ENCODE measurements at regions not wholly inside any gene's neighbourhood (a gene's known extent, or its start where the extent isn't known, plus 50 kb on each side); places are given as distances from the start of the nearest gene placed in this dataset.

DNA sequence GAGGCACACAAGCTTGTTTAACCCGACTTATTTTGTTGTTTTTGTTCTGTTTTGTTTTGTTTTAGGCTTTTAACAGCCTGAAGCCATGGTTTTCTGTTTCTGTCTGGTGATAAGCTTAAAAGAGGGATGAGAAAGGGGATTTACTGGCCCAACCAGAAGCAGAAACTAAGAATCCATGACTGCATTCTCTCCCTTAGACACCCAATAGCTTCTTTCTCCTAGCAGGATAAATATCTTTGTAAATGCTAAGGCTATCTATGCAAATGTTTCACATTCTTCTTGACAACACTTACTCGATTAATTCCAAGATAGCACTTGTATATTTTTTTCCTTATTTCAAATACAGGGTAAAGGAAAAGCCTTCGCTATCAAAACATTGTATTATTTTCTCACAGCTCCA is 53.7 kb upstream of the SMAD1 start:
- POLR2A ChIA-PET = no interaction called here
- Mint-ChIP-seq H3K27me3 (peaks cover 4% of the 10 kb centered on the region), H3K4me3 (no peak overlapping the region), H3K36me3 (ENCODE audit: low read depth) (no peaks in the 10 kb centered on the region), H3K4me1 (no peaks in the 10 kb centered on the region), H3K9me3 (no peaks in the 10 kb centered on the region), H3K27ac (no peak overlapping the region)
- DNase-seq = no peak
- CTCF ChIA-PET = interaction anchor here (1.1 kb wide), 1 partner anchor 12 kb away, joined by 3 read pairs; no protein-coding TSS in a partner anchor

DNA sequence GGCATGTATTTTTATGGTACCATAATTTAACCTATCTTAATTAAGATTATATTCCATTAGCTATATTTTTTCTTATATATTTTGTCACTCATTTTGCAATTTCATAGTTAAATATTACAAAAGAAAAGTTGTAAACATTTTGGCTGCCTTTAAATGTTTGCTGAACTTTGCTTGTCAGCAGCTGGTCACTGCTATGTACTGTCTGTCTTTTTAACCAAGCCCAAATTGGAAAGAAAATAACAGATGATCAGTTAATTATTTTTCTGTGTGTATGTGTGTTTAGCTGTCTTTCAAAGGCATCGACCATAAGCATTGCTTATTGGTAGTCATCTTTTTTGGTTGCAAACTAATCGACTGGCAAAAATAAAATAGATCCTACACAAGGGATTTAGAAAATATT is 54.4 kb upstream of the SMAD1 start:
- Mint-ChIP-seq H3K27me3 (peaks cover 4% of the 10 kb centered on the region), H3K27ac (no peak overlapping the region), H3K4me3 (no peak overlapping the region), H3K9me3 (no peaks in the 10 kb centered on the region), H3K4me1 (no peaks in the 10 kb centered on the region), H3K36me3 (ENCODE audit: low read depth) (no peaks in the 10 kb centered on the region)
- ChIA-PET CTCF (no interaction called here), POLR2A (no interaction called here)
- no peak for DNase-seq

DNA sequence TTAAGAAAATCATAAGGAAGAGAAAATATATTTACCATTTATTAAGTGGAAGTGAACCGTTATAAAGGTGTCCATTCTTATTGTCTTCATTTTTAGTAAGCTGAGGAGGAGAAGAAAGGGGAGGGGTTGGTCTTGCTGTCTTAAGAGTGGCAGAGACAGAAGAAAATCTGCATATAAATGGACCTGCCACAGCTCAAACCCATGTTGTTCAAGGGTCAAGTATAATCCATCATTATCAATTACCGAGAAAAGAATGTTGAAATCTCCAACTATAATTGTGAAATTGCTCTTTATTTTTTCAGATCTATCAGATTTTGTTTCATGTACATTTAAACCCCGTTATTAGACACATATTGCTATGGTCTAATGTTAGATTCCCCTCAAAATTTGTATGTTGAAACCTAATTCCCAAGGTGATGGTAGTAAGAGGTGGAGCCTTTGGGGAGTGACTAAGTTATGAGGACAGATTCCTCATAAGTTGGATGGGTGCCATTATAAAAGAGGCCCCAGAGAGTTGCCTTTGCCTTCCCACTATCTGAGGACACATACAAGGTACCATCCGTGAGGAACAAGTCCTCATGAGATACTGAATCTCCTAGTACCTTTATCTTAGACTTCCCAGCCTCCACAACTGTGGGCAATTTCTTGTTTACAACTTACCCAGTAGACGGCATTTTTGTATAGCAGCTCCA is 58.5 kb upstream of the SMAD1 start:
- no peak for DNase-seq
- ChIA-PET CTCF (no interaction called here), POLR2A (no interaction called here)
- Mint-ChIP-seq H3K27ac (no peak overlapping the region), H3K27me3 (peaks cover 7% of the 10 kb centered on the region), H3K9me3 (no peaks in the 10 kb centered on the region), H3K36me3 (ENCODE audit: low read depth) (no peaks in the 10 kb centered on the region), H3K4me3 (no peak overlapping the region), H3K4me1 (no peaks in the 10 kb centered on the region)

DNA sequence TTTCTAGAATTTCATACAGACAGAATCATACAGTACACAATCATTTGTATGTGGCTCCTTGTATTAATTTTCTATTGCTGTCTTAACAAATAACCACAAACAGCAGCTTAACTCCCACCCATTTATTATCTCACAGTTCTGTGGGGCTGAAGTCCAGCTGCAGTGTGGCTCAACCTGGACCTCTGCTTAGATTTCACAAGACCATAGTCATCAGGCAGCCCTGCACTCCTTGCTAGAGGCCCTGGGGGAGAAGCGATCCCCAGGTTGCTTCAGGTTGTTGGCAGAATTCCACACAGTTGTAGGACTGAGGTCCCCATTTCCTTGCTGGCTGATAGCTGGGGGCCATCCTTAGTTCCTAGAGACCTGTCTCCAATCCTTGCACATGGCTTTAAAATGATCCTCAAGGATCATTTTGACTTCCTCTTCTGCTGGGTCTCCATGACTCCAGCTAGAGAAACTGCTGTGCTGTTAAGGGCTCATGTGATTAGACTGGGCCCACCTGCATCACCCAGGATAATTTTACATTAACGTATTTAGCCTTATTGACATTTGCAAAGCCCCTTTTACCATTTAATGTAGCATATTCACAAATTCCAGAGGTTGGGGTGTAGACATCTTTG is 60.9 kb upstream of the SMAD1 start:
- H3K9me3 Mint-ChIP-seq = no peaks in the 10 kb centered on the region
- no peak for DNase-seq

DNA sequence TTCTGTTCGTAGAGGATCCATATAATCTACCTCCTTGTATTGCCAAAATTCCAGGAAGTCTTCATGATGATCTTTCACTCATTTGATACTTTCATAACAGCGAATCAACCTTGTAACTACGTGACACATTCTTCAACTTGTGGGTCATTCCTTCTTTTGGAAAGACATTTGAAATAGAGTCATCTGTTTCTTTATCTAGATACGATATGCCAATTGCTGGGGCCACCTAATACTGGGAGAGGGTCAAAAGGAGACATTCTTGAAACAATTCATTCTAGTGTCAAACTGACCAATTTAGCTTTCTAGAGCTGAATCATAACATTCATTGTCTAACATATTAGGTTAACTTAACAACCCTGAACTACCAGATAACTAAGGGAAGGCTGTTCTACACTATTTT is 62.9 kb upstream of the SMAD1 start:
- H3K27ac Mint-ChIP-seq = no peak overlapping the region
- POLR2A ChIA-PET = no interaction called here
- DNase-seq = no peak
- CTCF ChIA-PET = no interaction called here
- H3K9me3 Mint-ChIP-seq = no peaks in the 10 kb centered on the region
- no peaks in the 10 kb centered on the region for H3K36me3 Mint-ChIP-seq (ENCODE audit: low read depth)
- H3K4me3 Mint-ChIP-seq = no peak overlapping the region
- H3K27me3 Mint-ChIP-seq = peaks cover 3% of the 10 kb centered on the region
- H3K4me1 Mint-ChIP-seq = no peaks in the 10 kb centered on the region

More for the DNA sequence above, 60.9 kb upstream of the SMAD1 start:
- H3K27me3 Mint-ChIP-seq = peaks cover 3% of the 10 kb centered on the region
- H3K4me3 Mint-ChIP-seq = no peak overlapping the region
- H3K27ac Mint-ChIP-seq = no peak overlapping the region
- H3K4me1 Mint-ChIP-seq = no peaks in the 10 kb centered on the region
- CTCF ChIA-PET = no interaction called here
- POLR2A ChIA-PET = no interaction called here
- no peaks in the 10 kb centered on the region for H3K36me3 Mint-ChIP-seq (ENCODE audit: low read depth)

DNA sequence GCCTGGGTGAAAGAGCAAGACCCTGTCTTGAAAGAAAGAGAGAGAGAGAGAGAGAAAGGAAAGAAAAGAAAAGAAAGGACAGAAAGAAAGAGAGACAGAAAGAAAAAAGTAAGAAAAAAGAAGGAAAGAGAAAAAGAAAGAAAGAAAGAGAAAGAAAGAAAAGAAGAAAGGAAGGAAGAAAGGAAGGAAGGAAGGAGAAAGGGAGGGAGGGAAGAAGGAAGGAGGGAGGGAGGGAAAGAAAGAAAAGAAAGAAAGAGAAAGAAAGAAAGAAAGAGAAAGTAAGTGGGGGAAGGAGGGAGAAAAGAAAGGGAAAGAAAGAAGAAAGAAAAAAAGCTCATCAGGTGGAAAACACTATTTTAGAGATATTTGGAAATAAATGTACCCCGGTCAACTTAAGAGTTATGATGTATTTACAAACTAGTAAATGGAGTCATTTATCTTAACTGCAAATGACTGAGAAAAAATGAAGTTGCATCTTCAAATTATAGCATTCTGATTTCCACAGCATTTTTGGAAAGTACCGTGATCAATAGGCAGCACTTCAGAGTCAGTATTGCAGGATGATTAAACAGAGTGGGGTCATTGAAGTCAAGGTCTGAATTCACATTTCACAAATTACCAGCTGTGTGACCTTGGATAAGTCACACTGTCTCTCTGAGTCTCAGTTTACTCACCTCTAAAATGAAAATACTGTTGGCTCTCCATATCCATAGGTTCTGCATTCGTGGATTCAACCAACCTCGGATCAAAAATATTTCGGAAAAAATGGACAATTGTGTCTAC is 64.1 kb upstream of the SMAD1 start:
- DNase-seq = no peak
- no peaks in the 10 kb centered on the region for H3K9me3 Mint-ChIP-seq
- CTCF ChIA-PET = no interaction called here
- H3K27ac Mint-ChIP-seq = no peak overlapping the region
- POLR2A ChIA-PET = no interaction called here
- H3K4me1 Mint-ChIP-seq = no peaks in the 10 kb centered on the region
- no peak overlapping the region for H3K4me3 Mint-ChIP-seq
- no peaks in the 10 kb centered on the region for H3K36me3 Mint-ChIP-seq (ENCODE audit: low read depth)
- peaks cover 3% of the 10 kb centered on the region for H3K27me3 Mint-ChIP-seq

DNA sequence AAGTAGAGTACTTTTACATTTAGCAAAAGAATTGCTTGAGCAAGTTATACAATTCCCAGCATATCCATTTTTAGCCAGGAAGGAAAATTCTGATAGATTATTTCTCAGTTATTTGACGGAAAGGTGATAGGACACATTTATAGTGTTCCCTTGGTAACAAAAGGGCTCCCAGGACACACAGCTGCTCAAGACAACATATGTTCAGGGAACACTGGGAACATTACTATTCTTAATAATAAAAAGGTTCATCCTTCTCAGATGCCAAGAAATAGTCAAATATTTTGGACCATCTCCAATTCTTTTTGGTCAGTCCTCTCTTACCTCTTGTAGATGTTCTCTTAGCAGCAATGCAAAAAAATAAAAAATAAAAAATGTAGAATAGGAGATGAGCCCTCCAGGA is 66.8 kb upstream of the SMAD1 start:
- H3K36me3 Mint-ChIP-seq (ENCODE audit: low read depth) = no peaks in the 10 kb centered on the region
- H3K4me3 Mint-ChIP-seq = no peak overlapping the region
- H3K9me3 Mint-ChIP-seq = no peaks in the 10 kb centered on the region
- DNase-seq = no peak
- ChIA-PET CTCF (no interaction called here), POLR2A (no interaction called here)
- no peaks in the 10 kb centered on the region for H3K4me1 Mint-ChIP-seq
- H3K27ac Mint-ChIP-seq = no peak overlapping the region
- peaks cover 3% of the 10 kb centered on the region for H3K27me3 Mint-ChIP-seq

DNA sequence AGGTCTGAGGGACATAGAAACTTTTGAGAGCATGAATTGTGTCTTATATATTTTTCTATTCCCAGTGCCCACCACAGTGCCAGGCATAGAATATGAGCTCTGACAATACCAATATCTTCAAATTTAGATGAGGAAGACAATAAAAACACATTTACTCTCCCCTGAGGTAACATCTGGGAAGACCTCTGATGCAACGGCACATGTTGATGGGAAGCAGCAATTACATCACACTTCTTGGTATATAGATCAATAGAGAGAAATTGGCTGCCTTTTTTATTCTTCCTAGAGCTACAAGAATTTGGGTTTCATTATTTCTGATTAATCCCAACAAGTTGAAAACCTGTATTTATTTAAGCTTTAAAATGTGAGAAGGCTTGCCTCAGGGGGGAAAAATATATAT is 67.4 kb upstream of the SMAD1 start:
- ChIA-PET POLR2A (no interaction called here), CTCF (no interaction called here)
- H3K9me3 Mint-ChIP-seq = no peaks in the 10 kb centered on the region
- H3K4me3 Mint-ChIP-seq = no peak overlapping the region
- DNase-seq = no peak
- no peaks in the 10 kb centered on the region for H3K27me3 Mint-ChIP-seq
- H3K4me1 Mint-ChIP-seq = no peaks in the 10 kb centered on the region
- no peaks in the 10 kb centered on the region for H3K36me3 Mint-ChIP-seq (ENCODE audit: low read depth)
- no peak overlapping the region for H3K27ac Mint-ChIP-seq

DNA sequence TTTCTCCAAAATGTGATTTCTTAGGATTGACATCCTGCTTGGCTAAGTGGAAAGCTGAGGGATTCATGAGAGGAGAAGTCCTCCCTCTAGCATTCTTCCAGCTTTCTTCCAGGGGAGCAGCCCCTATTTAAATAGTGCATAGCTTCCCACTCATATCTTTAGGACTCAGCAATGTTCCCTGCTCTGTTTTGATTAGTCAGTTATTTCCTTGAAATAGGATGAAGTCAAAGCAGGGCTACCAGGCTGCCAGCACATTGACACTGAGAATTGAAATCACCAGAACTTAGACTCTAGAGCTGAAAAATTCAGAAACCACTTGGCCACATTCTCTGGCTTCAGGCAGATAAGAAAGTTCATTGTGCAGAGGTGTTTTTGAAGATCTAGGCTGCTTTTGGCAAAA is 74.7 kb upstream of the SMAD1 start:
- Mint-ChIP-seq H3K9me3 (no peaks in the 10 kb centered on the region), H3K27ac (no peak overlapping the region), H3K4me3 (no peak overlapping the region), H3K27me3 (no peaks in the 10 kb centered on the region), H3K4me1 (no peaks in the 10 kb centered on the region), H3K36me3 (ENCODE audit: low read depth) (no peaks in the 10 kb centered on the region)
- ChIA-PET POLR2A (no interaction called here), CTCF (no interaction called here)
- DNase-seq = no peak

DNA sequence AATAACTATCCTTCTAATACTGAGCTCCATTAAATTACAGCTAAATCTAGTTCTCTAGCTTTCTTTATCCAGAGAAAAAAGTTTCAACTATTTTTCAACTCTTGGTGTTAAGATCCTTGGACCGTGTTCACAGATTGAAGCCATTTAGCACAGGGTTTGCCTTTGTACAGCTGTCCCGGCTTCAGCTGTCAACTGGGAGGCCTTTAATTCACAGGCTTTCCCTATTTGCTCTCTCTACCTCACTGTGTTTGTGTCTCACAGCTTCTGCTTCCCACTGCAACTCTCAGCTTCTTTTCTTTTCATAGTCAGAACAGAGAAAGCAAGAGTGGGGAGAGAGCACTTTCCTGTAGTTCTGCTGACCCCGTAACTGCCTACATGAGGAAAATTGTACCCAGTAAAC is 76.9 kb upstream of the SMAD1 start:
- Mint-ChIP-seq H3K27me3 (peaks cover 5% of the 10 kb centered on the region), H3K36me3 (ENCODE audit: low read depth) (no peaks in the 10 kb centered on the region), H3K4me1 (no peaks in the 10 kb centered on the region), H3K27ac (no peak overlapping the region), H3K9me3 (no peaks in the 10 kb centered on the region), H3K4me3 (no peak overlapping the region)
- ChIA-PET CTCF (no interaction called here), POLR2A (no interaction called here)
- DNase-seq = no peak

DNA sequence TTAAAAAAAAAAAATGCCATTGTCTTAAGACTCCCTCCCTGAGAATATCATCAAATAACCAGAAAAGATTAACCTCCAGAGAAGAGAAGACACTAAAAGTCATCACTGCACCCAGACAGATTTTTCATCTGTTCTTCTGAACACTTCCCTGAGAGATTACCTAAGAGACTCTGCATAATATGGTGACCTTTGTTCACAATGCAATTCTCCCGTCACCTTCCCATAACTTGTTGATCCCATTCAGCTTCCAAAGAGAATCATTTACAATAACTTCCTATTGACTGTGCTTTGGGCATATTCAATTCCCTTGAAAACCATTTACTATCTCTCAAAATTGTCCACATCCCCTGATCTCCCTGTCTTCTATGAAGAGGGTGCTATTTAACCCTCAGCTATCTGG is 85.1 kb upstream of the SMAD1 start:
- CTCF ChIA-PET = no interaction called here
- POLR2A ChIA-PET = no interaction called here
- DNase-seq = no peak

DNA sequence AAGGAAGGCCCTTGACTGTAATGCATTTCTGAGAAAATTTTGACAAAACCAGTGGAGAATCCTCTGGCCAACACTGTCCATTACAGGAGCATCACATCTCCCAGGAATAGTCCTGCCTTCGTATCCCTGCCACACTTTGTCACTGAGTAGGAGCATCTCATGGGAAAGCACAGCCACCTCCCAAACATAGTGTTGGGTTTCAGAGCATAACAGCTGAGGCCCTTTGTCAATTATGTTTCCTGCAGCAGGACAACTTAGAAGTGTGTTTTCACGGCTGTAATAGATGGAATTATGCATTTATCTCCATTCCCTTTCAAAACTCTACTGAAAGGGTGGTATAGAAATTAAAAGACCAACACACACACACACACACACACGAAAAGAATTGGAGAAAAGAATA is 91.1 kb upstream of the SMAD1 start:
- H3K9me3 Mint-ChIP-seq = no peaks in the 10 kb centered on the region
- CTCF ChIA-PET = no interaction called here

More for the DNA sequence above, 85.1 kb upstream of the SMAD1 start:
- Mint-ChIP-seq H3K4me1 (no peaks in the 10 kb centered on the region), H3K36me3 (ENCODE audit: low read depth) (no peaks in the 10 kb centered on the region), H3K9me3 (no peaks in the 10 kb centered on the region), H3K27ac (no peak overlapping the region), H3K4me3 (no peak overlapping the region), H3K27me3 (peaks cover 3% of the 10 kb centered on the region)

DNA sequence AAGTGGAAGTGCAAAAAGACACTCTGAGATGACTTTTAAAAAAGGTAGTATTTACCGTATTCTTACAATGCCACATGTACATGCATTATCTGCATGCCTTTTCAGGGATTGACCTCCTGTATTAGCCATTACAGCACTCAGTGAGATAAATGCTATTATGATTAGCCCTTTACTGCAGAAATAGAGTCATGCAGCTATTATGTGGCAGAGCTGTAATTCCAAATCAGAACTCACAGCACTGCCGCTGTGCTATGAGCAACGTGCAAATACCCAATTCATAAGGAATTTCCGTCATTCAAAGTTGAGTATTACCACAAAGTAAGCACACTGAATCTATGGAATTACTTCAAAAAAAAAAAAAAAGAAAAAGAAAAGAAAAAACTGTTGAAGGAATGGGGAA is 92.1 kb upstream of the SMAD1 start:
- Mint-ChIP-seq H3K4me3 (no peak overlapping the region), H3K36me3 (ENCODE audit: low read depth) (no peaks in the 10 kb centered on the region), H3K9me3 (no peaks in the 10 kb centered on the region), H3K27ac (no peak overlapping the region), H3K27me3 (peaks cover 1% of the 10 kb centered on the region), H3K4me1 (no peaks in the 10 kb centered on the region)
- ChIA-PET POLR2A (no interaction called here), CTCF (no interaction called here)
- DNase-seq = no peak

More for the DNA sequence above, 91.1 kb upstream of the SMAD1 start:
- Mint-ChIP-seq H3K36me3 (ENCODE audit: low read depth) (no peaks in the 10 kb centered on the region), H3K27ac (no peak overlapping the region), H3K27me3 (no peaks in the 10 kb centered on the region), H3K4me1 (no peaks in the 10 kb centered on the region), H3K4me3 (no peak overlapping the region)
- POLR2A ChIA-PET = no interaction called here
- no peak for DNase-seq

DNA sequence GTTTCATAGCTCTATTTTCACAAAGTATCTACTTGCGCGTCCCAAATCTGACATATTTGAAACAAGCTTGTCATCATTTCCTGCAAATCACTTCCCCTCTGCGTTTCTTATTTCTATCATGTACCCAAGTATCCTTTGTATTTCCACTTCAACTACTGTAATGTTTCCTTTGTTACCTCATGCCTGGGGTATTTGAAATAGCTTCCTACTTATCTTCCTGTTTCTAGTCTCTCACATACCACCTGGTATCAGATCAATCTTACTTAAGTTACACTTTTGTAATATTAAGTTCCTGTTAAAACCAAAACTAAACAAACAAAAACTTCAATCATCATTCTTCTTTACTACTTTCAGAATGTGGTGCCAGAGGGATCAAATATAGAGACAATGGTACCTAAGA is 93.6 kb upstream of the SMAD1 start:
- POLR2A ChIA-PET = no interaction called here

More for the DNA sequence above, 93.6 kb upstream of the SMAD1 start:
- no peaks in the 10 kb centered on the region for H3K36me3 Mint-ChIP-seq (ENCODE audit: low read depth)
- no peak overlapping the region for H3K4me3 Mint-ChIP-seq
- CTCF ChIA-PET = no interaction called here
- H3K9me3 Mint-ChIP-seq = no peaks in the 10 kb centered on the region
- H3K27ac Mint-ChIP-seq = no peak overlapping the region
- H3K27me3 Mint-ChIP-seq = peaks cover 1% of the 10 kb centered on the region
- no peaks in the 10 kb centered on the region for H3K4me1 Mint-ChIP-seq
- no peak for DNase-seq
